GM21717 (cell line): ENCODE measurements at regions not wholly inside any gene's neighbourhood (a gene's known extent, or its start where the extent isn't known, plus 50 kb on each side); places are given as distances from the start of the nearest gene placed in this dataset.
"Not testable (repeated sequence)": the region's sequence is repeated elsewhere in the genome, so short reads cannot be mapped to it uniquely, and the experiment has no call there.

ENCODE experiments used
- ATAC-seq: cut with Tn5 transposase; IDR thresholded peaks from one replicate; pipeline ENCODE4 v1.9.1; 2021; ENCODE audit warnings: mild to moderate bottlenecking, moderate library complexity; ENCODE audit not compliant: unreplicated experiment

- no peak for ATAC-seq
Observed at GRCh38 chr6:144746902-144747469, 461.9 kb downstream of the UTRN start.

- ATAC-seq, result no peak
Observed at GRCh38 chr6:144749263-144749662, 464.1 kb downstream of the UTRN start.

DNA sequence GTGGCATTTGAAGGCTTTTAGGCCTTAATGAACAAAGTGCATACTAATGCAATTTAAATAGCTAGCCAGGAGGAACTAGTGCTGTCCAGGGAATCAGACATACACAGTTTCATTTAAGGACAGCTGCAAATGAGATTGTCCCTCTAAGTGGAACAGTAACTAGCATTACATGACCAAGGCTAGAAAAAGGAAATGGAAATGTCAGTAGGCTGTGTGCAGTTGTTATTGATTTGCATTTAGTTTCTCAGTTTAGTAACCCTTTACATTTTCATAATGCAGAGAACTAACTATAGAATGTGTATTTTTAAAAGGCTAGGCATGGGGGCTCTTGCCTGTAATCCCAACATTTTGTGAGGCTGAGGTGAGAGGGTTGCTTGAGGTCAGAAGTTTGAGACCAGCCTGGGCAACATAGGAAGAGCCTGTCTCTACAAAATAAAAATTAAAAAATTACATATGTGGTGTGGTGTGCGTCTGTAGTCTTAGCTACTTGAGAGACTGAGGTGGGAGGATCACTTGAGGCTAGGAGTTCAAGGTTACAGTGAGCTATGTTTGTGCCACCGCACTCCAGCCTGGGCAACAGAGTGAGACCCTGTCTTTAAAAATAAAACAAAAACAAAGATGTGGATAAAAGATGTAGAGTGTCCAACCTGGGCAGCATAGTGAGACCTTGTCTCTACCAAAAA lies 468.0 kb downstream of the UTRN start:
- ATAC-seq, result peak; percentile 96

DNA sequence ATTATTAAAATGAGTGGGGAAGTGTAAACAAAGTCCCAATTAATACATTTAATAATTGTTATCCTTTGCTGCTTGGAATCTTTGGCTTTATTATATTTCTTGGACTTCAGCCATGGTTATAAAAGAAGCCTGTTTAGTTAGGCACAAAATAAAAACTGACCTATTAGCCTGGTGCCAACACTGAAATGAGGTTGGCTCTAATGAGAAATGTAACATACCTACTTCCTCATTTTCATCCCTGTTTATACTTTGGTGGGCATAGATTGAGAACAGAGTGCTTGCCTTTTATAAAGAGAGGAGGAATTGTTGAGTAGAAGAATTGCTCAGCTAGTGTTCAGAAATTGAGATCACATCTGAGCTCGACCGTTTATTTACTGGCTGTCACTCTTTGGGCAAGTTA lies 471.3 kb downstream of the UTRN start:
- ATAC-seq, result no peak

DNA sequence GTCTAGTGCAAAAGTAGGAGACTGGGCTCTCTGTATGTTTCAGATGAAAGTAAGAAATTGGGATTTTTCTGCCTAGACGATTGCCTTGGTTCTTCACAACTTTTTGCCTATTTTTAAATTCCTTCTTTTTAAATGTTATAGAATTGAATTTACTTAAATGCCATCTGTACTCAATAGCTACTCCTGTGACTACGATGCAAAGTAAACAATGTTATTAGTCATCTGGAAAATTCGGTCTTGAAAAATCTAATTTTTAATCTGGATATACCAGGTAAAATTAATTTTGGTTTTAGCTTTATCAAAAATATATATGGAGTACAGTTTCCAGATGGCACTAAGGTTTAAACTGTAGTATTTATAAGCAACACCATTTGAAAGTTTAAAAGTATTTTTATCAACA lies 472.2 kb downstream of the UTRN start:
- ATAC-seq, result no peak

DNA sequence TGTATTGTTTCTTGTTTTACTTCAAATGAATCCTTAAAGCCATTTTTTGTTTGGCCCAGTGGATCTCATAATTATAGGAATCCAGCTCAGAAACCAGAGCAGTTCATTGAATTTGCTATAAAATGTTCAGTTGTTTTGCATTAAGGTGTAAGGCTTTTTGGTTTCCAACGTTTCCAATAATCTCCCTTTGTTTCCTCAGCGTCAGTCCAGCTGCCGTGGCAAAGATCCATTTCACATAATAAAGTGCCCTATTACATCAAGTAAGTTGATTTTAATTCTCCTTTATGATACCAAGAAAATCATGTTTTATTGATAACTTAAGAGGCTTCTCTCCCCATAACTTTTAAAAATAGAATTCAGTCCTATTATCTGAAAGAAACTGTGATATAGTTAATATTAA lies 472.6 kb downstream of the UTRN start:
- no peak for ATAC-seq

GRCh38 chr6:144758602-144759001 lies 473.5 kb downstream of the UTRN start:
- ATAC-seq, result no peak

DNA sequence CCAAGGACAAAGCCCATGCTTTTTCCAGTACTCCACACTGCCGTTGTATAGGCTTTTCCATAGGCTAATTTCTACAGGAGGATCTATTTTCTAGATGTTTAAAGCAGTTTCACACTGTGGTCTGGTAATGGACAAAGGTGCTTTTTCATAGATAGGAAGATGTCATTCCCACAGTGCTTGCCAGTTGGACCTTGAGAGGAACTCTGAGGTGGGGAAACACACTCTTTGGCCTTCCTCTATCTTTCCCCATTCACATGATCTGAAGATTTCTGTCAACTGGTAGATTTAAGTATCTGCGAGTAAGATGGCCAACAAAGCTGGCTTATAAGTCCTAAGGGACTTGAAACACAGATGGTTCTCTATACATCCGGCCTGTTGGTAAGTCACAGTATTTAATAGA lies 477.3 kb downstream of the UTRN start:
- no peak for ATAC-seq

DNA sequence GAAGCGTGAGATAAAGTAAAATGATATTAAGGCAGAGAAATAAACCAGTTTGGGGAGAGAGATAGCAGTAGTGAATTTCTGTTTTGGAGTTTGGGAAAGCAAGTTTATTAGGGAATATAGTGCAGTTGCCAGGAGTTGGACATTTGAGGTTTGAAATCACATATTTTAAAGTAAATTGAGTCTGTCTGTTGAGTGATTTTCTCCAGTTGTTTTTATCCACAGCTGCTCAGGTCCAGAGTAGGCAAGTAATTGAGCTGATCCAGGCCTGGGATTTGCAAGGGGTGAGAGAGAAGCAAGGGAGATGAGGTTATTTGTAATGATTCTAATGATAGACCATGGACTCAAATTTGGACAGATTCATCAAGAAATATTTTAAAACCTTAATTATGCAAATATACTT lies 481.9 kb downstream of the UTRN start:
- ATAC-seq, result no peak

DNA sequence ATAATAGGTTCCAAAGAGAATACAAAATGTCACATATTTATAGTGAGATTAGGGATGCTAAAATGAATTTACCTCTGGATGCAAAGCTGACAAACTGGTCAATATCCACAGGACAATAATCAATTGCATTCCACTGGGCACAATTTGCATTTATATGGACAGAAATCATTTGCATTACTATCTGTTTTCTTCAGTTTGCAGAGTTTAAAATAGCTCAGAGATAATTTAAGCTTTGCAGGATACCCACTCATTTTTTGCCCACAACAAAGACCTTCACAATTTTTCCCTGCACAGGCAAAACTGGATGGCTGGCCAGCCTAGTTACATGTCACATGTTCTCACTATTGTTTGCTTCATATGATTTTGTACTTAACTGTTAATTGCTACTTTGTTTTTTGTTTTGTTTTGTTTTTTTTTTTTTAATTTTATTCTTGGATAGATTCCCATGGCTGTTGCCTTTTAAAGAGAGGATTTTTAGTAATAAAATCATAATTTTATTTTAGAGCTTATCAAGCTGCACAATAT lies 483.5 kb downstream of the UTRN start:
- ATAC-seq, result no peak

DNA sequence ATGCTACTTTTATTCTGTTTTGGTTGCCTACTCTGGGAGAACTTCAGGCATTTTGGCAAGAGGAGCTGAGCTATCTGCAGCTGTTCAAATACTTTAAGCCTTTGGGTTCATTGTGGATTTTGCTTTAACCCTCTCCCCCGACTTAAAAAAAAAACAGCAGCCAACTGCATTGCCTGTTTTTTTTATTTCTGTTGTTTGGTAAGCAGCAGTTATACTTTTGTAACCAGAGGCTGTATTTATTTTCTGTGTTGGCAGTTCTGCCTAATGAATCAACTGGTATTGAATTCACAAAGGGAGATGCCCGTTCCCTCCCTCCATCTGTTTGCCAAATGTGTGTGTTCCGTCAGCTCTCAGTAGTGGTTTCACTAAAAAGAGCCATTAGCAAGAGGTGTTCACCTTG lies 484.0 kb downstream of the UTRN start:
- no peak for ATAC-seq

DNA sequence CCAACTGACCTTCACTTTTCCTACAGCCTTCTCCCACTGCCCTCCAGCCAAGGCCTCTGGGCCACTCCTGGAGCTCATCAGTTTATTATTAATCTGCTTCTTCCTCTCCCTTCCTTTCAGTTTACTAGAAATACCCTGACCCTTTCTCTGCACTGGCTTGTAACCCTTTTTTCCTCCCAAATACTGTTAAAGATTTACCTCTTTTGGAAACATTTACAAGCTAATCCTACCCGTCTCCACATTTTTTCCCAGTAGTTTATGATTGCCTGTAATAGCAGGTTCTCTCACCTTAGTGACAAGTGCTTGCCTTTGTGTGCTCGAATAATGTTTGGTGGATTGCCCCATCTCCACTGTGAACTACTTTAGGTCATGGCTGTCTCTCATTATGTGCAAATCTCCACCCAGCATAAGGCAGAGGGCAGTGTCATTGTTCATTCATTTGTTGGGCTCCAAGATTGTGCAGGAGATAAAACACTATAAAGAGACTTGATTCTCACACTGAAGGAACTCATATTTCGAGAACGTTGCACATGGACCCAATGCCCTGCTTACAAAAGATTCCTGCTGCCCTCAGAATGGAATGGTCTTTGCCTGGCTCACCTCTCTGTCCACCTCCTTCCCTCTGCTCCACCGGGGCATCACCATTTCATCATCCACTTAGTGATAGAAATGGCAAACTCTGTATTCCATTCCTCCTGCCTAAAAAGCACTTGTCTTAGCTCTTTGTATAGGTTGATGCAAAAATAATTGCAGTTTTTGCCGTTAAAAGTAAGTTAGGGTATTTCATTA lies 491.1 kb downstream of the UTRN start:
- no peak for ATAC-seq

DNA sequence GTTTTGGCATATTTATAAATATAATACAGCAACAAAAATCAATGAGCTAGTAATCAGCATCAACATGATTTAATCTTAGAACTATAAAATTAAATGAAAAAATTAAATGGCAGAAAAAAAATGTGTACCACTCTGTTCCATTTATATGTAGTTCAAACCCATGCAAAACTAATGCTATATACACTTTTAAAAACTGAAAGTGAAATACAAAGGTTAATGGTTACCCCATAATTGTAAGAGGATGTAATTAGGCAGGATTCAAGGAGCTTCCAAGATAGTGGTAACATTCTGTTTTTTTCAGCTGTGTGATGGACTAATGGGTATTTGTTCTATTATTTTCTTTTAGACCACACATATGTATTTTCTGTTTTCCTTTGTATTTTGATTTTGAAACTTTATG lies 492.1 kb downstream of the UTRN start:
- no peak for ATAC-seq

DNA sequence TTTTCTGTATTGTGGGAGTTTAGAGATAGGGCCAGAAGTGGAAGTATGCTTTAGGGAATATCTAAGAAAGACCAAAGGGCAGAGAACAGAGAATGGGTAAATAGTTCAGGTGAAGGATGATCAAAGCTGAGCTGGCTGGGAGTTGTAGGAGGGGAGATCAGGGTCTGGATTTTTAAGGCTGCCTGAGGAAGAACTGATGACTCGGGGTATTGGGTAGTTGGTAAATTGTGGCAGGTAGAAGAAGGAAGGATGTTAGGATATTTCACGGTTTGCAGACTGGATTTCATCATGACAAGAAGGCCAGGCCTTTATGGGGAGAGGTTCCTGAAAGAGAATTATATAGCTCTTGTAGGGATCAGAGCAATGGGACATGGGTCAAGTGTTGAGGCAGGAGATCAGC lies 492.9 kb downstream of the UTRN start:
- ATAC-seq, result no peak

GRCh38 chr6:144778773-144779492 lies 493.8 kb downstream of the UTRN start:
- ATAC-seq, result no peak

DNA sequence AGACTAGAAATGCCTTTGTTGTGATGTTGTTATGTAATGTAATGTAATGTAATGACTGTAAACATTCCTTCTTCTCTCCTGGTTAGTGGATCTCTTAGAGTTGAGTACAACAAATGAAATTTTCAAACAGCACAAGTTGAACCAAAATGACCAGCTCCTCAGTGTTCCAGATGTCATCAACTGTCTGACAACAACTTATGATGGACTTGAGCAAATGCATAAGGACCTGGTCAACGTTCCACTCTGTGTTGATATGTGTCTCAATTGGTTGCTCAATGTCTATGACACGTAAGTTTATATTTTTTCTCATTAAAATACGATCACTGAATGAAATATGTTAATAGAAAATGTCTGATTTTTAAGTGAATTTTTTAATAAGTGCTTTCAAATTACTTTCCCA lies 496.7 kb downstream of the UTRN start:
- ATAC-seq, result no peak

DNA sequence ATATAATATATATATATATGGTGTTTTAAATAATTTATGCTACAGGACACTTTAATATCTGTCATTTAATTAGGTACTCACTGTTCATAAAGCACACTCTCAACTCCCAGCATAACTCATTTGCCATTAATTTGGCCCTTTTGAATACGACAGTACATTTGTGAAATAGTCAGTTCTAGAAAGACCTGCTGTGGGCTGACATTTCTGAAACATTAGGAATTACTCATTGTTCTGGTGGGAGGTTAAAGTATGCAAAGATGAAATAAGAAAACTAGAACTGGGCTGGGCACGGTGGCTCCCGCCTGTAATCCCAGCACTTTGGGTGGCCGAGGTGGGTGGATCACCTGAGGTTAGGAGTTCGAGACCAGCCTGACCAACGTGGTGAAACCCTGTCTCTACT lies 497.5 kb downstream of the UTRN start:
- no peak for ATAC-seq

DNA sequence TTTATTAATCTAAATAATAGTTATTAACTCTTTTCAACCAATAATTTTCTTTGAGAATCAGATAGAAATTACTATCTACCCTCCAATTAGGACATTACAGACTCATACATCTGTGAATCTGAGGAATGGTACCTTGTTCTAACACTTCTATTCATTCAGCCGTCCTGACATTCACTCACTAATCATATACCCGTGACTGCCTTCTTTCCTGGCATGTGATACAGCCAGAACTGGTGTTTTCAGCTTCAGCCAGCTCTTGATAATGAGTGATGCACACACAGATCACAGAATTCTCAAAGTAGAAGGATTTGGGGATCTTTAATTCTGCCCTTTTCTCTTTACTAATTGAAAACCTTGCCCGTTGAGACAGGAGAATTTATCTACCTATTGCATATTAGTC lies 499.9 kb downstream of the UTRN start:
- no peak for ATAC-seq

GRCh38 chr6:144786825-144787224 lies 501.7 kb downstream of the UTRN start:
- no peak for ATAC-seq

DNA sequence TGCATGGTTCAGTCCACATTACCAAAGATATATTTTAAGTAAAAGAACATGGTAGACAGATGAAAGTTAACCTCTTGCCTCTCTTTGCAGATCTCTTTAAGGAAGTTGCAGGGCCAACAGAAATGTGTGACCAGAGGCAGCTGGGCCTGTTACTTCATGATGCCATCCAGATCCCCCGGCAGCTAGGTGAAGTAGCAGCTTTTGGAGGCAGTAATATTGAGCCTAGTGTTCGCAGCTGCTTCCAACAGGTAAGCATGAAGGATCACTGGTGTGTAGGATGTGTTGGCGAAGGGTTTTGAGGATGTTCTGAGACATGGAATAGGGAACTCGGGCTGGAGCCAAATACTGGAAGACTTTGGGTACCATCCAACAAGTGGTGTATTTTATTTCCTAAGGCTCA lies 508.6 kb downstream of the UTRN start:
- no peak for ATAC-seq

GRCh38 chr6:144795022-144795421 lies 509.9 kb downstream of the UTRN start:
- ATAC-seq, result not testable (repeated sequence)
